ENCODE measurements at regions not wholly inside any gene's neighbourhood (a gene's known extent, or its start where the extent isn't known, plus 50 kb on each side); places are given as distances from the start of the nearest gene placed in this dataset.
"Not testable (repeated sequence)": the region's sequence is repeated elsewhere in the genome, so short reads cannot be mapped to it uniquely, and the experiment has no call there.

DNA sequence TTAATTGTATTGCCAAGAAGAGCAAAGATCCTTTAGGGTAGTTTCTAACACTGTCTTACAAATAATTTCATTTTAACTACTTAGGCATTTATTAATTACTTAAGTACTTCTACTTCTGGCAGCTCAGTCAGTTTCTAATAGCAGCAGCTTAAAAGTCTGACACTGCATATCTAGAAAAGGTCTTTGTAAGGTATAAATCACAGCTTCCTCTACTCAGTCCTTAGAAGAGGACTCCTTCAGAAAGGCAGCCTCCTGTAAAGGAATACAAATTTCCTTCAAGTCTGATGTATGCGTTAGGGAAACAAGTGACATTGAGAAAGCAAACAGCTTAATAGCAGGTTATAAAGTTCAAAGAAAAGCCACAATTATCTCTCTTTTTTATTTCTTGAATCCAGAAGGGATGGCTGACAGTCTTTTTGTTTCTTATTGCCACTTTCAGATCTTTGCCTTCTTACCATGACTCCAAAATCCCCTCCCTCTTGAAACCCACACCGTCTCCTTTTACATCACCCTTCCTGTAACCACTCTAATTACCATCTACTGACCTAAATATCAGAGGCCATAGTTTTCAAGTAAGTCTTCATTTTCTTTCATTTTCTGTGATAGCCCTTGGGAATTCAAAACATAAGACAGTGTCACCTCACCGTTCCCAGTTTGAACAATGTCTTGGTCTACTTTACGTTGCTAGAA, 109.5 kb downstream of the CGGBP1 start:
- Mint-ChIP-seq H3K36me3 (ENCODE audit: low read depth) (no peaks in the 10 kb centered on the region), H3K4me1 (ENCODE audit: low read depth) (no peaks in the 10 kb centered on the region), H3K9me3 (no peaks in the 10 kb centered on the region), H3K4me3 (no peak overlapping the region), H3K27ac (no peak overlapping the region), H3K27me3 (ENCODE audit: low read depth) (no peaks in the 10 kb centered on the region)

DNA sequence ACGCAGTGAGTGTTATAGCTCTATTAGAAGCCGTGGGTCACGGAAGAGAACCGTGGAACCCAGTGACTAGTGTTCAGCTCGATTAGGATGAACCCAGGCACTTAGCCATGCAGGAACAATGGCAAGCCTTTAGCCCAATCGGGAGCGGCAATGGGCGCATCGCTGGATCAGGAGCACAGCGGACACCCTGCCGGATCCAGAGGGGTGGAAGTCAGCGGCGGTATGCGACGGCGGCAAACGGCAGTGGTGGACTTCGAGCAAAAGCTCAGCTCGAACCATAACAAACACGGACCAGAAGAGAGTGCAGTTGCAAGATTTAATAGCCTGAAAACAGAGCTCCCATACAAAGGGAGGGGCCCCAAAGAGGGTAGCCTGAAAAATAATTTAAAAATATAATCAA, 112.8 kb downstream of the CGGBP1 start:
- not testable (repeated sequence) for H3K9me3 Mint-ChIP-seq; H3K4me1 Mint-ChIP-seq (ENCODE audit: low read depth); H3K4me3 Mint-ChIP-seq; H3K27me3 Mint-ChIP-seq (ENCODE audit: low read depth); H3K27ac Mint-ChIP-seq; H3K36me3 Mint-ChIP-seq (ENCODE audit: low read depth)

DNA sequence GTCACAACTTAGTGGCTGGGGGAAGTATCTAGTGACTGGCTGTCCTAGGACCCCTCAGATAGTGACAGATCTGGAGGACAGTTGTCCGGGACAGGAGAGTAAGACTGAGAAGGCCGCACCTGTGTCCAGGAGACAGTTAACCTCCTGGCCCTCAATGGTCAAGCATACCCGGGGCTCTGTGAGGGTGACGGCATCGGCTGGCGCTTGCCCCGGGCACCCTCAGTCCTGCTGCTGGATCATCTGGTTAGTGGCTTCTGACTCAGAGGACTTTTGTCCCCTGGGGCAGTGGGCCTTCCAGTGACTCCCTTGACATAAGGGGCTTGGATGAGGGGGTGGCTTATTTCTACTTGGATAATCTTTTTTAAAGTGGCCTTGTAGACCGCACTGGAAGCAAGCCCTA, 116.5 kb downstream of the CGGBP1 start:
- not testable (repeated sequence) for H3K27me3 Mint-ChIP-seq (ENCODE audit: low read depth); H3K36me3 Mint-ChIP-seq (ENCODE audit: low read depth); H3K9me3 Mint-ChIP-seq; H3K27ac Mint-ChIP-seq; H3K4me1 Mint-ChIP-seq (ENCODE audit: low read depth); H3K4me3 Mint-ChIP-seq

DNA sequence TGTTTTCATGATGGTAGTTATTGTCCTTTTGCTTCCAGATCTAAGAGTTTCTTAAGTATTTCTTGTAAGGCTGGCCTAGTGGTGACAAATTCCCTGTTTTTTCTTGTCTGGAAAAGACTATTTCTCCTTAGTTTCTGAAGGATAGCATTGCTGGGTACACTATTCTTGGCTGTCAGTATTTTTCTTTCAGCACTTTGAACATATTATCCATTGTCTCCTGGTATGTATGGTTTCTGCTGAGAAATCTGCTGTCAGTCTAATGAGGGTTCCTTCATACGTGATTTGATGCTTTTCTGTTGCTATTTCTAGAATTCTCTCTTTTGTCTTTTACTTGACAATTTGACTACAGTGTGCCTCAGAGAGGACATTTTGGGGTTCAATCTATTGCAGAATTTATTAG, 134.3 kb downstream of the CGGBP1 start:
- H3K4me1 Mint-ChIP-seq (ENCODE audit: low read depth): no peaks in the 10 kb centered on the region
- H3K4me3 Mint-ChIP-seq: no peak overlapping the region
- no peaks in the 10 kb centered on the region for H3K36me3 Mint-ChIP-seq (ENCODE audit: low read depth)
- H3K9me3 Mint-ChIP-seq: peaks cover 19% of the 10 kb centered on the region
- H3K27ac Mint-ChIP-seq: no peak overlapping the region
- H3K27me3 Mint-ChIP-seq (ENCODE audit: low read depth): no peaks in the 10 kb centered on the region

DNA sequence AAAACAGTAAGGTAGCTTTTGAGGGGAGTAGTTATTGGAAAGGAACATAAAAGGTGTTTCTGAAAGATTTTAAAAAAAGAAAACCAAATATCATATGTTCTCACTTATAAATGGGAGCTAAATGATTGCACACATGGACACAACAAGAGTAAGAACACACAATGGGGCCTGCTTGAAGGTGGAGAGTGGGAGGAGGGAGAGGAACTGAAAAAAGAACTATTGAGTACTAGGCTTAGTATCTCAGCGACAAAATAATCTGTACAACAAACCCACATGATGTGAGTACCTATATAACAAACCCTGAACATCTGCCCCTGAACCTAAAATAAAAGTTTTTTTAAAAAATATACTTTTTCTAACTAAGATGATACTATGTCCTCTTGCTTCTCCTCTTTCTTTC, 138.3 kb downstream of the CGGBP1 start:
- Mint-ChIP-seq H3K9me3 (peaks cover 16% of the 10 kb centered on the region), H3K27ac (no peak overlapping the region), H3K4me1 (ENCODE audit: low read depth) (no peaks in the 10 kb centered on the region), H3K4me3 (no peak overlapping the region), H3K27me3 (ENCODE audit: low read depth) (no peaks in the 10 kb centered on the region), H3K36me3 (ENCODE audit: low read depth) (no peaks in the 10 kb centered on the region)

DNA sequence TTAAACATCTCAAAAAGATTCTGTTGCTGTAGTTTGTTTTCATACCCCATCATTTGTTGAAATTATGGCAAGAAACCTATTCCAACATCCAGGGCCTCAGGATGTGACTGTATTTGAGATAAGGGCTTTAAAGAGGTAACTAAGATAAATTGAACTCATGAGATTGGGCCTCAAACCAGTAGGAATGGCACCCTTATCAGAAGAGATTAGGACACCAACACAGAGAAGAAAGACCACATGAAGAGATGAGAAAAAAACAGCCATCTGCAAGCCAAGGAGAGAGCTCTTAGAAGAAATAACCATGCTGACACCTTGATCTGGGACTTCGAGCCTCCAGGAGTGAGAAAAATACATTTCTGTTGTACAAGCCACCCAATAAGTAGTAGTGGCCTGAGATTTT, 157.7 kb downstream of the CGGBP1 start:
- Mint-ChIP-seq H3K27me3 (ENCODE audit: low read depth) (no peaks in the 10 kb centered on the region), H3K9me3 (no peaks in the 10 kb centered on the region), H3K27ac (no peak overlapping the region), H3K36me3 (ENCODE audit: low read depth) (no peaks in the 10 kb centered on the region), H3K4me1 (ENCODE audit: low read depth) (no peaks in the 10 kb centered on the region), H3K4me3 (no peak overlapping the region)

DNA sequence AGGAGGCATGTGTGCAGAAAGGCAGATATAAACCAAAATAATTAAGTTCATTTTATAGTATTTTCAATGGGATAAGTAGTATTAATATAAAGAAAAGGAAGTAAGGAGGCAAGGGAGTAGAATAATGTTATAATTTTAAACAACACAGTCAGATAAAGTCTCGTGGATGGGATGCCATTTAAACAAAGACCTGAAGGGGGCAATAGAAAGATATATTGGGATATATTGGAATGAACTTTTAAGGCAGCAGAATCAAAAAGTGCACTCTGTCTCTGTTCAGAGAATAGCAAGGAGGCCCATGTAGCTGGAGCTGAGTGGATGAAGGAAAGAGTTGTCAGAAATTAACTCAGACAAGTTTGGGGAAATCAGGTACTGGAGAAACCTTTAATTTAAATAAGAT, 158.7 kb downstream of the CGGBP1 start:
- no peaks in the 10 kb centered on the region for H3K9me3 Mint-ChIP-seq
- no peaks in the 10 kb centered on the region for H3K36me3 Mint-ChIP-seq (ENCODE audit: low read depth)
- no peaks in the 10 kb centered on the region for H3K4me1 Mint-ChIP-seq (ENCODE audit: low read depth)
- no peak overlapping the region for H3K27ac Mint-ChIP-seq
- H3K4me3 Mint-ChIP-seq: no peak overlapping the region
- no peaks in the 10 kb centered on the region for H3K27me3 Mint-ChIP-seq (ENCODE audit: low read depth)

DNA sequence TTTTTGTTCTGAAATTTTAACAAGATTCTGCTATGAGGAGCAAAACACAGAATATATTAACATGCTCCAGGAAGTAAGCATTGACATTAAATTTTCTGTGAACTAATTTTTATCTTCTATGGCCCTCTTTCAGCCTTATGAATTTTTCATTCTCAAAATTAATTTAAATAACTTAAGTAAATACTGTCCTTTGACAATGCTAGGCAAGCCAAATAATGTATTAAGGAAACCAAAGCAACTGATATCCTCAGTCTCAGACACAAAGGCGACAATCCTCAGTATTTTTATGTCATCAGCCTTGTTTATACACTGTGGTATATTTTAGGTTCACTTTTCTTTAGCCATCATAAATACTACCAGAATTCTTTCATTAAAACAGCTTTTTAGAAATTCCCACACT, 159.8 kb downstream of the CGGBP1 start:
- H3K36me3 Mint-ChIP-seq (ENCODE audit: low read depth): no peaks in the 10 kb centered on the region
- no peaks in the 10 kb centered on the region for H3K27me3 Mint-ChIP-seq (ENCODE audit: low read depth)
- no peaks in the 10 kb centered on the region for H3K9me3 Mint-ChIP-seq
- no peak overlapping the region for H3K4me3 Mint-ChIP-seq
- no peaks in the 10 kb centered on the region for H3K4me1 Mint-ChIP-seq (ENCODE audit: low read depth)
- H3K27ac Mint-ChIP-seq: no peak overlapping the region

DNA sequence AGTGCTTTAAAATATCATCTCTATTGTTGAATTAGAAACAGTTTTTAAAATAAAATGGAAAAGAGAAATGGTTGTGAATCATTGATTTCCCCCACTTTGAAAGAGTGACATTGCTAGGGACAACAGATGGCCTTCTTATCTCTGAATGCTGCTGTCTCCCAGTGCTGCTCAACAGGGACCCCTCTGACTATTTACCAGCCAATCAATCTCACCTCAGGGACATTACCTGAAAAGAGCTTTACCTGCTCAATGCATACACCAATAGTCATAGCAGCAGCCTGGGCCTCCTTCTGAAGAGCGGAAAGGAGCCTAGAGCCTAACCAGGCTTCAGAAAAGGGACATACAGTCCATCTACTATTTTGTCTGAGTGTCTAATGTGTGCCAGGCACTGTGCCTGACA, 162.8 kb downstream of the CGGBP1 start:
- no peak overlapping the region for H3K4me3 Mint-ChIP-seq

DNA sequence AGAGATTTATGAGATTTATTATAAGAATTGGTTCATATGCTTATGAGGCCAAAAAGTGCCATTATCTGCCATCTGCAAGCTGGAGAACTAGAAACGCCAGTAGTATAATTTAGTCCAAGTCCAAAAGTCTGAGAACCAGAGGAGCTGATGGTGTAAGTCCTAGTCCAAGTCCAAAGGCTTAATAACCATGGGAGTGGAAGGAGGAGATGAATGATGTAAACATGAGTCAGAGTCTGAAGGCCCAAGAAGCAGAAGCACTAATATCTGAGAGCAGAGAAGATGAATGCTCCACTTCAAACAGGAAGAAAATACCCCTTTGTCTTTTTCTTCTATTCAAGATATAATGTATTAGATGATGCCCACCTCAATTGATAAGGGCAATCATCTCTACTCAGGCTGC, 185.7 kb downstream of the CGGBP1 start:
- no peak overlapping the region for H3K27ac Mint-ChIP-seq
- H3K4me3 Mint-ChIP-seq: no peak overlapping the region
- H3K27me3 Mint-ChIP-seq (ENCODE audit: low read depth): no peaks in the 10 kb centered on the region
- H3K36me3 Mint-ChIP-seq (ENCODE audit: low read depth): no peaks in the 10 kb centered on the region
- peaks cover 13% of the 10 kb centered on the region for H3K9me3 Mint-ChIP-seq
- H3K4me1 Mint-ChIP-seq (ENCODE audit: low read depth): no peaks in the 10 kb centered on the region

More for the DNA sequence above, 162.8 kb downstream of the CGGBP1 start:
- Mint-ChIP-seq H3K9me3 (no peaks in the 10 kb centered on the region), H3K27me3 (ENCODE audit: low read depth) (no peaks in the 10 kb centered on the region), H3K36me3 (ENCODE audit: low read depth) (no peaks in the 10 kb centered on the region), H3K4me1 (ENCODE audit: low read depth) (no peaks in the 10 kb centered on the region), H3K27ac (no peak overlapping the region)

DNA sequence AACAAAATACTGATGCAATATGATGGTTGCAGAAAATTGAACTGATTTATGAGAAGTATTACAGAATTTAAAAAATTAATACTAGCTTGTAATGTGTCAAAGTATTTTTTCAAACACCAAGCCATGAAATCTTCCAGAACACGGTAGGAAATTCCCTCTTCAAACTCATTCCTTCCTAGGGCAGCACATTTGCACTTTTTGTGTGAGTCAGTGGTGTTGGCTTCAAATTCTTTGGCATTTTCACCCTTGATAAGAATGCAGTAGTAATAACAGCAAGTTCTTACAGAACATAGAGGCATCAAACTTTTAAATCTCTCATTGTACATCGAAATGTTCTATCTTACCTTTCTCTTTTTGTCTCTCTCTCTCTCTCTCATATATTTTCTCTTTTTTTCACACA, 191.8 kb downstream of the CGGBP1 start:
- no peaks in the 10 kb centered on the region for H3K36me3 Mint-ChIP-seq (ENCODE audit: low read depth)
- H3K27ac Mint-ChIP-seq: no peak overlapping the region
- peaks cover 13% of the 10 kb centered on the region for H3K9me3 Mint-ChIP-seq
- no peaks in the 10 kb centered on the region for H3K27me3 Mint-ChIP-seq (ENCODE audit: low read depth)
- H3K4me1 Mint-ChIP-seq (ENCODE audit: low read depth): no peaks in the 10 kb centered on the region
- no peak overlapping the region for H3K4me3 Mint-ChIP-seq

DNA sequence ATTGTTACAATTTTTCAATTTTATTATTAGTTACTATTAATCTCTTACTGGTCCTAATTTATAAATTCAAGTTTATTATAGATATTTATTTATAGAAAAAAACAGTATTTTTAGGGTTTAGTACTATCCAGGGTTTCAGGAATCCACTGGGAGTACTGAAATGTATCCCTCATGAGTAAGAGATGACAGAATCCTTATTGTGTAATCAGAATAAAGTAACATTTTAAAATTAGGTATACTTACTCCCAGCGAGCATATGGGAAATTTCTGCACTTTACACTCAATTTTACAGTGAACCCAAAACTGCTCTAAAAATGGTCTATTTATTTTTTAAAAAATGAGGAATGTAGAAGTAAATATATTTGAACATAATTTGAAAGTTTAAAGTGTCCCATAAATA, 202.7 kb downstream of the CGGBP1 start:
- no peaks in the 10 kb centered on the region for H3K4me1 Mint-ChIP-seq (ENCODE audit: low read depth)
- no peaks in the 10 kb centered on the region for H3K27me3 Mint-ChIP-seq (ENCODE audit: low read depth)
- no peaks in the 10 kb centered on the region for H3K36me3 Mint-ChIP-seq (ENCODE audit: low read depth)
- no peaks in the 10 kb centered on the region for H3K9me3 Mint-ChIP-seq
- no peak overlapping the region for H3K27ac Mint-ChIP-seq
- H3K4me3 Mint-ChIP-seq: no peak overlapping the region

DNA sequence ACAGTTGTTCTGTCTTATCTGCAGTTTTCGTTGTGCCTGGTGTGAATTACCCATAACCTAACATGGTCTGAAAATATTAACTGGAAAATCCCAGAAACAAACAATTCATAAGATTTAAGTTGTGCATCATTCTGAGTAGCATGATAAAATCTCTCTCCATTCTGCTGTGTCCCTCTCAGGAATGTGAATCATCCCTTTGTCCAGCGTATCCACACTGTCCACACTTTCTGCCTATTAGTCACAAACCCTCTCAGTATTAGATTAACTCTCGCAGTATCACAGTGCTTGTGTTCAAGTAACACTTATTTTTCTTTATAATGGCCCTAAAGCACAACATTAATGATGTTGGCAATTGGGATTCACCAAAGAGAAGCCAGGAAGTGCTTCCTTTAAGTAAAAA, 203.2 kb downstream of the CGGBP1 start:
- Mint-ChIP-seq H3K27ac (no peak overlapping the region), H3K9me3 (no peaks in the 10 kb centered on the region), H3K27me3 (ENCODE audit: low read depth) (no peaks in the 10 kb centered on the region), H3K36me3 (ENCODE audit: low read depth) (no peaks in the 10 kb centered on the region), H3K4me3 (no peak overlapping the region), H3K4me1 (ENCODE audit: low read depth) (no peaks in the 10 kb centered on the region)

DNA sequence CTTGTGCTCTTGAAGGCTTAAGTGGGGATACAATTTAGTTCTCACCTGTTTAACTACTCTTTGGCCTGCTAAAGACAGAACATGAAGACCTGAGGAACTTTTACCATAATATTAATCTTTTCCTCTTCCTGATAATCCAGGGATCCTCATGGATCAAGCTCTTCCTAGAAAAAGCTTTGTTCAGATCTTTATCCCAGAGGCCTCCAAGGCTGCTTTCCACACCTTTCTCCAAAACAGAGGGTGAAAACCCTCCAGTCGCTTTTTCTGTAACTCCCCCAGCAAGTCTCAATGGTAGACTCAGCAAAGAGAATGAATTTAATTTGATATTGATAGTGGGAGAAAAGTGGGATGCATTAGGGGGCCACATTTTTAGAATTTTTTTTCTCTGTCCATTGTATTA, 203.6 kb downstream of the CGGBP1 start:
- Mint-ChIP-seq H3K4me1 (ENCODE audit: low read depth) (no peaks in the 10 kb centered on the region), H3K27ac (no peak overlapping the region), H3K36me3 (ENCODE audit: low read depth) (no peaks in the 10 kb centered on the region), H3K9me3 (no peaks in the 10 kb centered on the region), H3K27me3 (ENCODE audit: low read depth) (no peaks in the 10 kb centered on the region), H3K4me3 (no peak overlapping the region)

DNA sequence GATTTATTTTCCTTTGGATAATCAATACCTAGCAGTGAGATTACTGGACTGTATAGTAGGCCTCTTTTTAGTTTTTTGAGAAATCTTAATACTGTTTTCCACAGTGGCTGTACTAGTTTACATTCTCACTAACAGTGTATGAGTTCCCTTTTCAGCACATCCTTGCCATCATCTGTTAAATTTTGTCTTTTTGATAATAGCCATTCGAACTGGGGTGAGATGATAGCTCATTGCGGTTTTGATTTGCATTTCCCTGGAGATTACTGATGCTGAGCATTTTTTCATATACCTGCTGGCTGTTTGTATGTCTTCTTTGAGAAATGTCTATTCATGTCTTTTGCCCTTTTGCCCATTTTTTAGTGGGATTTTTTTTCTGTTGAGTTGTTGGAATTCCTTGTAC, 210.8 kb downstream of the CGGBP1 start:
- Mint-ChIP-seq H3K27me3 (ENCODE audit: low read depth) (no peaks in the 10 kb centered on the region), H3K36me3 (ENCODE audit: low read depth) (no peaks in the 10 kb centered on the region), H3K4me3 (no peak overlapping the region), H3K27ac (no peak overlapping the region), H3K9me3 (no peaks in the 10 kb centered on the region), H3K4me1 (ENCODE audit: low read depth) (no peaks in the 10 kb centered on the region)

DNA sequence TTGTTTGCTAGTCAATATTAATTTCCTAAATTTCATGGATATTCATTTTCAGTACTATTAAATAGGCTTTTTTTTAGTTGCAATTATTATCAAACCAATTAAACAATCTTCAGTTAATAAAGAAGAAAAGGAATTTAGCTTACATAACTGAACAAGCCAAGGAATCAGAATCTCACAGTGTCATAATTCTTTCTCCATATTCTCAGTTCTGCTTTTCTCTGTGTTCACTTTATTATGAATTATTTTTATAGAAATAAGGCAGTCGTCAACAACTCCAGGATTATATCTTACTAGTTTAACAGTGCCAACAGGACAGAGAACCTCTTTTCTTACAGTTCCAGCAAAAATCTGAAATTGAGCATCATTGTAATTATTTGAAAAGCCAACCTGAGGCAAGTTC, 221.7 kb downstream of the CGGBP1 start:
- Mint-ChIP-seq H3K27ac (no peak overlapping the region), H3K27me3 (ENCODE audit: low read depth) (no peaks in the 10 kb centered on the region), H3K36me3 (ENCODE audit: low read depth) (no peaks in the 10 kb centered on the region), H3K9me3 (peaks cover 8% of the 10 kb centered on the region), H3K4me1 (ENCODE audit: low read depth) (no peaks in the 10 kb centered on the region), H3K4me3 (no peak overlapping the region)

Data from T-helper 1 cell treated with Interleukin-12 subunit alpha and Interleukin-12 subunit beta and Interleukin-4 antibody, amounts not matched to agents 30 μg/mL and 1 μg/mL, for 36 hours (primary cell).